RWPE1 (cell line): ENCODE measurements at regions not wholly inside any gene's neighbourhood (a gene's known extent, or its start where the extent isn't known, plus 50 kb on each side); places are given as distances from the start of the nearest gene placed in this dataset.

Source experiments
- CTCF ChIA-PET: fragments of 350-600 bp; sonication (Branson Sonifier 250); formaldehyde crosslinking; extraction: SDS; loops from one replicate; lab custom pipeline; 2021; lab: Yijun Ruan, JAX
- POLR2A ChIA-PET: fragments of 400-600 bp; formaldehyde crosslinking; extraction: SDS; loops from one replicate; lab custom pipeline; 2020; ENCODE audit warnings: antibody characterized with exemption; ENCODE audit not compliant: low non-redundant PET; lab: Yijun Ruan, JAX
- DNase-seq: peaks from one replicate; pipeline ENCODE4 v3.0.0; 2012; ENCODE audit warnings: low spot score
- H3K27ac ChIP-seq: fragments of 450-650 bp; 2 replicates; pipeline ENCODE4 v1.5.1; 2017
- CTCF ChIP-seq: fragments of 450-650 bp; conservative IDR thresholded peaks from 2 replicates; pipeline ENCODE4 v1.5.1; 2017; ENCODE audit warnings: low read depth, mild to moderate bottlenecking

- ChIA-PET CTCF (no interaction called here), POLR2A (no interaction called here)
- no peak for DNase-seq
- no peak overlapping the region for H3K27ac ChIP-seq
- no peak for TF ChIP-seq CTCF
Observed at GRCh38 chr2:120861576-120862191, 126.0 kb downstream of the GLI2 start.

- CTCF ChIA-PET = no interaction called here
- H3K27ac ChIP-seq = peak overlapping the region; percentile 49
- POLR2A ChIA-PET = no interaction called here
- DNase-seq = no peak
- no peak for TF ChIP-seq CTCF
Observed at GRCh38 chr2:120862201-120863060, 126.8 kb downstream of the GLI2 start.

- ChIA-PET POLR2A (no interaction called here), CTCF (no interaction called here)
- DNase-seq = no peak
- H3K27ac ChIP-seq = peak overlapping the region; percentile 49
- TF ChIP-seq CTCF = no peak
Observed at GRCh38 chr2:120863146-120863545, 127.5 kb downstream of the GLI2 start.

GRCh38 chr2:120863661-120864320, 128.1 kb downstream of the GLI2 start:
- ChIA-PET POLR2A (no interaction called here), CTCF (no interaction called here)
- TF ChIP-seq CTCF = no peak
- DNase-seq = peak; percentile 72
- peak overlapping the region; percentile 49 for H3K27ac ChIP-seq

- ChIA-PET POLR2A (no interaction called here), CTCF (interaction anchor here (0.6 kb wide), 1 partner anchor 84 kb away, joined by 4 read pairs; no protein-coding TSS in a partner anchor)
- no peak overlapping the region for H3K27ac ChIP-seq
- no peak for DNase-seq
- no peak for TF ChIP-seq CTCF
Observed at GRCh38 chr2:120864981-120865380, 129.3 kb downstream of the GLI2 start.

GRCh38 chr2:120865656-120866055, 130.0 kb downstream of the GLI2 start:
- no peak for TF ChIP-seq CTCF
- ChIA-PET CTCF (no interaction called here), POLR2A (no interaction called here)
- DNase-seq = no peak
- no peak overlapping the region for H3K27ac ChIP-seq
